MM.1S (cell line): ENCODE measurements at regions not wholly inside any gene's neighbourhood (a gene's known extent, or its start where the extent isn't known, plus 50 kb on each side); places are given as distances from the start of the nearest gene placed in this dataset.
A peak's percentile ranks its signal among the peaks of the same experiment; 100 is the strongest.

Experiments
- DNase-seq: peaks from one replicate; pipeline ENCODE4 v3.0.0-alpha.2; 2015
- H2AFZ ChIP-seq: fragments of 300-600 bp; sonication (generic); 2 replicates; pipeline ENCODE4 v1.6.0; 2016; ENCODE audit warnings: antibody characterized with exemption, low read length
- H3F3A ChIP-seq: fragments of 300-600 bp; sonication (generic); 2 replicates; pipeline ENCODE4 v1.6.1; 2016; ENCODE audit warnings: mild to moderate bottlenecking, antibody characterized with exemption, low read length, moderate library complexity, mixed read lengths; ENCODE audit not compliant: insufficient read depth
- H3K27ac ChIP-seq: fragments of 300-600 bp; sonication (generic); 2 replicates; pipeline ENCODE4 v1.5.1; 2016; ENCODE audit warnings: mild to moderate bottlenecking, low read length
- H3K27me3 ChIP-seq: fragments of 300-600 bp; sonication (generic); replicated peaks from 2 replicates; pipeline ENCODE4 v1.6.0; 2016; ENCODE audit warnings: low read length; ENCODE audit not compliant: insufficient read depth
- H3K36me3 ChIP-seq: fragments of 300-600 bp; sonication (generic); replicated peaks from 2 replicates; pipeline ENCODE4 v1.6.1; 2016; ENCODE audit warnings: mild to moderate bottlenecking, low read length, mixed read lengths; ENCODE audit not compliant: insufficient read depth
- H3K4me1 ChIP-seq: fragments of 300-600 bp; sonication (generic); 2 replicates; pipeline ENCODE4 v1.6.1; 2016; ENCODE audit warnings: low read length, mixed read lengths
- H3K4me2 ChIP-seq: fragments of 300-600 bp; sonication (generic); 2 replicates; pipeline ENCODE4 v1.6.0; 2016; ENCODE audit warnings: low read depth, low read length
- H3K4me3 ChIP-seq: fragments of 300-600 bp; sonication (generic); 2 replicates; pipeline ENCODE4 v1.5.1; 2016; ENCODE audit warnings: low read length, mixed read lengths
- H3K79me2 ChIP-seq: fragments of 300-600 bp; sonication (generic); 2 replicates; pipeline ENCODE4 v1.6.1; 2016; ENCODE audit warnings: mixed run types, low read length, mixed read lengths
- H3K9ac ChIP-seq: fragments of 300-600 bp; sonication (generic); 2 replicates; pipeline ENCODE4 v1.6.1; 2016; ENCODE audit warnings: low read length, mixed read lengths
- H3K9me2 ChIP-seq: fragments of 300-600 bp; sonication (generic); replicated peaks from 2 replicates; pipeline ENCODE4 v1.6.1; 2016; ENCODE audit warnings: mild to moderate bottlenecking, low read length, mixed read lengths; ENCODE audit not compliant: insufficient read depth
- H3K9me3 ChIP-seq: fragments of 300-600 bp; sonication (generic); replicated peaks from 2 replicates; pipeline ENCODE4 v1.6.1; 2016; ENCODE audit warnings: mild to moderate bottlenecking, low read length, mixed read lengths; ENCODE audit not compliant: insufficient read depth
- H4K20me1 ChIP-seq: fragments of 300-600 bp; sonication (generic); 2 replicates; pipeline ENCODE4 v1.6.1; 2016; ENCODE audit warnings: mild to moderate bottlenecking, low read length, moderate library complexity, mixed read lengths; ENCODE audit not compliant: insufficient read depth
- EZH2 ChIP-seq: fragments of 300-600 bp; sonication (generic); optimal IDR thresholded peaks from 2 replicates; pipeline ENCODE3; 2017; ENCODE audit warnings: low read depth, mild to moderate bottlenecking, antibody characterized with exemption, low read length, mixed read lengths
- EZH2phosphoT487 ChIP-seq: fragments of 300-600 bp; sonication (generic); IDR thresholded peaks from 2 replicates; pipeline ENCODE4 v1.6.1; 2018; ENCODE audit warnings: antibody characterized with exemption, low read length
- TF ChIP-seq, protein P1 (sequence below): fragments of 300-600 bp; sonication (generic); IDR thresholded peaks from 2 replicates; pipeline ENCODE4 v1.5.1; 2016; ENCODE audit warnings: antibody characterized with exemption, low read length, mixed read lengths

- Histone ChIP-seq H3K4me1 (0 out of 2 replicates have a peak, but pooled peaks cover 7% of the 10 kb centered on the region), H3K4me3 (no peak overlapping the region), H2AFZ (peak overlapping the region; percentile 19; the same call in 1 of the 2 replicates), H4K20me1 (no peaks in the 10 kb centered on the region), H3K27ac (peak overlapping the region; percentile 13; the same call in 1 of the 2 replicates), H3K4me2 (peak overlapping the region; percentile 30; the same call in 1 of the 2 replicates), H3K79me2 (no peaks in the 10 kb centered on the region), H3K27me3 (no peaks in the 10 kb centered on the region), H3K9ac (no peak overlapping the region), H3K36me3 (no peaks in the 10 kb centered on the region), H3F3A (no peaks in the 10 kb centered on the region), H3K9me3 (no peaks in the 10 kb centered on the region), H3K9me2 (no peaks in the 10 kb centered on the region)
- peak; percentile 40 for DNase-seq
- TF ChIP-seq EZH2 (no peak), EZH2phosphoT487 (no peak)
- TF ChIP-seq, protein P1, sequence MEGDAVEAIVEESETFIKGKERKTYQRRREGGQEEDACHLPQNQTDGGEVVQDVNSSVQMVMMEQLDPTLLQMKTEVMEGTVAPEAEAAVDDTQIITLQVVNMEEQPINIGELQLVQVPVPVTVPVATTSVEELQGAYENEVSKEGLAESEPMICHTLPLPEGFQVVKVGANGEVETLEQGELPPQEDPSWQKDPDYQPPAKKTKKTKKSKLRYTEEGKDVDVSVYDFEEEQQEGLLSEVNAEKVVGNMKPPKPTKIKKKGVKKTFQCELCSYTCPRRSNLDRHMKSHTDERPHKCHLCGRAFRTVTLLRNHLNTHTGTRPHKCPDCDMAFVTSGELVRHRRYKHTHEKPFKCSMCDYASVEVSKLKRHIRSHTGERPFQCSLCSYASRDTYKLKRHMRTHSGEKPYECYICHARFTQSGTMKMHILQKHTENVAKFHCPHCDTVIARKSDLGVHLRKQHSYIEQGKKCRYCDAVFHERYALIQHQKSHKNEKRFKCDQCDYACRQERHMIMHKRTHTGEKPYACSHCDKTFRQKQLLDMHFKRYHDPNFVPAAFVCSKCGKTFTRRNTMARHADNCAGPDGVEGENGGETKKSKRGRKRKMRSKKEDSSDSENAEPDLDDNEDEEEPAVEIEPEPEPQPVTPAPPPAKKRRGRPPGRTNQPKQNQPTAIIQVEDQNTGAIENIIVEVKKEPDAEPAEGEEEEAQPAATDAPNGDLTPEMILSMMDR: no peak
Observed at GRCh38 chr6:82761674-82762345, 303.8 kb downstream of the UBE3D start.

DNA sequence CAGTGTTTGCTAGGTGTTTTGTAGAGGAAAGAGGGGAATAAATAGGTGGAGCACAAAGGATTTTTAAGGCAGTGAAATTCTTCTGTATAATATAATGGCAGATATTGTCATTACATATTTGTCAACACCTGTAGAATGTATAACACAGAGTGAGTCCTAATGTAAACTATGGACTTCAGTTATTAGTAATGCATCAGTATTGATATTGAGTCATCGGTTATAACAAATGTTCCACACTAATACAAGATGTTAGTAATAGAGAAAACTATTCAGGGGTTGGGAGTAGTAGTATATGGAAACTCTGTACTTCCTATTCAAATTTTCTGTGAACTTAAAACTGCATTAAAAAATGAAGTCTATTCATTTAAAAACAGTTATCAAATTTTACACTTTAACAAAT lies 299.2 kb downstream of the UBE3D start:
- H3K9me2 ChIP-seq: no peaks in the 10 kb centered on the region
- no peak overlapping the region for H3K4me3 ChIP-seq
- no peaks in the 10 kb centered on the region for H3K79me2 ChIP-seq
- no peaks in the 10 kb centered on the region for H3K9me3 ChIP-seq
- TF ChIP-seq, protein P1: no peak
- no peak for TF ChIP-seq EZH2
- no peak for TF ChIP-seq EZH2phosphoT487
- no peak overlapping the region for H3K27ac ChIP-seq
- no peak overlapping the region for H3K9ac ChIP-seq
- no peaks in the 10 kb centered on the region for H3K36me3 ChIP-seq
- no peak overlapping the region for H3K4me2 ChIP-seq
- no peak for DNase-seq
- no peaks in the 10 kb centered on the region for H3K27me3 ChIP-seq
- no peak overlapping the region for H2AFZ ChIP-seq
- H3F3A ChIP-seq: no peaks in the 10 kb centered on the region
- no peaks in the 10 kb centered on the region for H4K20me1 ChIP-seq
- 0 out of 2 replicates have a peak, but pooled peaks cover 4% of the 10 kb centered on the region for H3K4me1 ChIP-seq

DNA sequence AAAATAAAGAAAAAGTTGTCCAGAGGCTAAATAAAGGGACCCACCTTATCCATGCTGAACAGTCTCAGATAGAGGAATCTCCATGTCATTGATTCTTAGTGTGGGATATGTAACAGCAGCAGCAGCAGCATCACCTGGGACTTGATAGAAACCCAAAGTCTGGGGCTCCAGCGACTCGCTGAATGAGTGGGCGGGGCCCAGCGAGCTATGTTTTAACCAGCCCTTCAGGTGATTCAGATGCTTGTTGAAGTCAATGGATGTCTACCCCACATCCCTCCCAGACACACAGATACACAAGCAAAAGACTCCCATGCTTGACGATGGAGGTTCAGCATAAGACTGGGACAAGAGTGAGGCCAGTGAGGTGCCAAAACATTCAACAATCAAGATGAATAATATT lies 298.6 kb downstream of the UBE3D start:
- no peaks in the 10 kb centered on the region for H3K9me3 ChIP-seq
- no peaks in the 10 kb centered on the region for H3K36me3 ChIP-seq
- H2AFZ ChIP-seq: no peak overlapping the region
- no peaks in the 10 kb centered on the region for H3F3A ChIP-seq
- no peak overlapping the region for H3K4me2 ChIP-seq
- no peaks in the 10 kb centered on the region for H3K4me1 ChIP-seq
- no peak for DNase-seq
- no peak overlapping the region for H3K27ac ChIP-seq
- no peaks in the 10 kb centered on the region for H4K20me1 ChIP-seq
- TF ChIP-seq EZH2: no peak
- no peak overlapping the region for H3K4me3 ChIP-seq
- no peaks in the 10 kb centered on the region for H3K27me3 ChIP-seq
- H3K79me2 ChIP-seq: no peaks in the 10 kb centered on the region
- H3K9me2 ChIP-seq: no peaks in the 10 kb centered on the region
- H3K9ac ChIP-seq: no peak overlapping the region

GRCh38 chr6:82767447-82767846 lies 298.2 kb downstream of the UBE3D start:
- no peaks in the 10 kb centered on the region for H4K20me1 ChIP-seq
- no peak overlapping the region for H2AFZ ChIP-seq
- H3F3A ChIP-seq: no peaks in the 10 kb centered on the region
- H3K79me2 ChIP-seq: no peaks in the 10 kb centered on the region
- no peak for DNase-seq
- H3K9me2 ChIP-seq: no peaks in the 10 kb centered on the region
- H3K36me3 ChIP-seq: no peaks in the 10 kb centered on the region
- H3K4me1 ChIP-seq: no peaks in the 10 kb centered on the region
- TF ChIP-seq EZH2phosphoT487 (no peak), EZH2 (no peak)
- TF ChIP-seq, protein P1: no peak
- no peak overlapping the region for H3K9ac ChIP-seq
- H3K27ac ChIP-seq: no peak overlapping the region
- no peaks in the 10 kb centered on the region for H3K27me3 ChIP-seq
- H3K4me2 ChIP-seq: no peak overlapping the region
- no peaks in the 10 kb centered on the region for H3K9me3 ChIP-seq
- H3K4me3 ChIP-seq: no peak overlapping the region
